ENCODE measurements at regions not wholly inside any gene's neighbourhood (a gene's known extent, or its start where the extent isn't known, plus 50 kb on each side); places are given as distances from the start of the nearest gene placed in this dataset.

- no peak for TF ChIP-seq CTCF (IDR thresholded peaks at IDR 0.05 in 8 of 11, conservative IDR thresholded peaks at IDR 0.05 in 3 of 11)
- no peak for TF ChIP-seq POLR2A (IDR thresholded peaks at IDR 0.05)
- no peak for TF ChIP-seq POLR2AphosphoS5 (IDR thresholded peaks at IDR 0.05)
Observed at GRCh38 chr1:189623336-189623735, 854.3 kb downstream of the BRINP3 start.
